C4-2B (cell line): ENCODE measurements at regions not wholly inside any gene's neighbourhood (a gene's known extent, or its start where the extent isn't known, plus 50 kb on each side); places are given as distances from the start of the nearest gene placed in this dataset.

ENCODE experiments used
- H3K27ac ChIP-seq: fragments of 450-650 bp; 2 replicates; pipeline ENCODE4 v1.5.1; 2017
- CTCF ChIP-seq: fragments of 450-650 bp; conservative IDR thresholded peaks from 2 replicates; pipeline ENCODE4 v1.5.1; 2017; ENCODE audit warnings: mild to moderate bottlenecking
- ZFX ChIP-seq: fragments of 450-650 bp; IDR thresholded peaks from 2 replicates; pipeline ENCODE4 v1.6.1; 2017

GRCh38 chr2:33804155-33804554, 205.1 kb upstream of the FAM98A start:
- TF ChIP-seq CTCF (no peak), ZFX (no peak)
- H3K27ac ChIP-seq = no peak overlapping the region

DNA sequence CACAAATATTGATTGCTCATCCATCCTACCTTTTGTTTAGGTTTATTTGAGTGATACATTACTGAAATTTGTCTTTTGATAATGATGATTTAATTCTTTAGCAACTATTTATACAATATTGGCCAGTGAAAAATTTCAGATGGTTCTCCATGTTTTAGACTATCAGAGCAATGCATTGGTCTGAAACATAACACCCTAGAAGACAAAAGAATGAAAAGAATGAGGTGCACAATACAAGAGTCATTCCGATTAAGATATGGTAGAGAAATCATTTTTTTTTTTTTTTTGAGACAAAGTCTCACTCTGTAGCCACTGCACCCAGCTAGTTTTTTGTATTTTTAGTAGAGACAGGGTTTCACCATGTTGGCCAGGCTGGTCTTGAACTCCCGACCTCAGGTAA, 197.4 kb upstream of the FAM98A start:
- TF ChIP-seq ZFX (no peak), CTCF (no peak)
- no peak overlapping the region for H3K27ac ChIP-seq

DNA sequence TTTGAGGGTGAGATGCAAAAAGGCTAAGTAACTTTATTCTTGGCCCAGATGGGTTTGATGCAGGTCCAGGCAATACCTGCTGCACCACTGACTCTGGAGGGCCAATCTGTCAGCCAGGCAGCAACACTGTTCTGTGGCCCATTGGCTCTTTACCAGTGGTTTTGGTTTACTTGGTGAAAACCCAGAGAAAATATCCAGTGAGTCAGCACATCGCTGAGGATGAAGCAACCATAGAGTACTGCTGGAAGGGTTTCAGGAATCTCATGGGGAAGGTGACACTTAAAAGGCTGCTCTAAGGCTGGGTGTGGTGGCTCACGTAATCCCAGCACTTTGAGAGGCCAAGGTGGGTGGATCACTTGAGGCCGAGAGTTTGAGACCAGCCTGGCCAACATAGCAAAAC, 192.5 kb upstream of the FAM98A start:
- TF ChIP-seq ZFX (no peak), CTCF (no peak)
- H3K27ac ChIP-seq = no peak overlapping the region

- TF ChIP-seq CTCF (no peak), ZFX (no peak)
- H3K27ac ChIP-seq = no peak overlapping the region
Observed at GRCh38 chr2:33788044-33788443, 188.9 kb upstream of the FAM98A start.

GRCh38 chr2:33786881-33787280, 187.8 kb upstream of the FAM98A start:
- no peak overlapping the region for H3K27ac ChIP-seq
- no peak for TF ChIP-seq CTCF
- no peak for TF ChIP-seq ZFX

- TF ChIP-seq ZFX = no peak
- no peak for TF ChIP-seq CTCF
- no peak overlapping the region for H3K27ac ChIP-seq
Observed at GRCh38 chr2:33785201-33786106, 186.4 kb upstream of the FAM98A start.

GRCh38 chr2:33784488-33784887, 185.4 kb upstream of the FAM98A start:
- TF ChIP-seq ZFX (no peak), CTCF (no peak)
- no peak overlapping the region for H3K27ac ChIP-seq
